Osteoblast (primary cell): ENCODE measurements at regions not wholly inside any gene's neighbourhood (a gene's known extent, or its start where the extent isn't known, plus 50 kb on each side); places are given as distances from the start of the nearest gene placed in this dataset.

Experiments
- DNase-seq: peaks from one replicate; pipeline ENCODE4 v3.0.0; 2011; ENCODE audit warnings: low spot score, mixed read lengths; ENCODE audit not compliant: insufficient read length; ENCODE audit errors: missing footprints
- H2AFZ ChIP-seq: 2 replicates; pipeline ENCODE4 v1.6.0; 2011; ENCODE audit warnings: mild to moderate bottlenecking, low read length
- H3K27ac ChIP-seq: 2 replicates; pipeline ENCODE4 v1.5.1; 2011; ENCODE audit warnings: mild to moderate bottlenecking, low read depth, low read length, moderate library complexity
- H3K27me3 ChIP-seq: 2 replicates; pipeline ENCODE4 v1.6.0; 2012; ENCODE audit warnings: mild to moderate bottlenecking, control low read depth, inconsistent platforms, low read length, moderate library complexity; ENCODE audit not compliant: insufficient read depth
- H3K36me3 ChIP-seq: 2 replicates; pipeline ENCODE4 v1.5.1; 2011; ENCODE audit warnings: mild to moderate bottlenecking, low read length, control low read depth, moderate library complexity; ENCODE audit not compliant: insufficient read depth
- H3K4me1 ChIP-seq: 2 replicates; pipeline ENCODE4 v1.5.1; 2011; ENCODE audit warnings: mild to moderate bottlenecking, low read length, control low read depth, moderate library complexity; ENCODE audit not compliant: insufficient read depth
- H3K4me2 ChIP-seq: 2 replicates; pipeline ENCODE4 v1.6.0; 2011; ENCODE audit warnings: mild to moderate bottlenecking, low read length; ENCODE audit not compliant: insufficient read depth
- H3K4me3 ChIP-seq: fragments of 200-600 bp; sonication (generic); 3 replicates; pipeline ENCODE4 v1.5.1; 2012; ENCODE audit warnings: mild to moderate bottlenecking, low read length, inconsistent platforms; ENCODE audit not compliant: insufficient read depth
- H3K79me2 ChIP-seq: 2 replicates; pipeline ENCODE4 v1.6.0; 2012; ENCODE audit warnings: mild to moderate bottlenecking, low read length, control low read depth, inconsistent platforms; ENCODE audit not compliant: insufficient read depth
- H3K9me3 ChIP-seq: 2 replicates; pipeline ENCODE4 v1.5.1; 2011; ENCODE audit warnings: low read depth, low read length, control low read depth
- H4K20me1 ChIP-seq: 2 replicates; pipeline ENCODE4 v1.6.0; 2012; ENCODE audit warnings: mild to moderate bottlenecking, low read length, control low read depth; ENCODE audit not compliant: insufficient read depth
- CTCF ChIP-seq: IDR thresholded peaks from 2 replicates; pipeline ENCODE4 v1.5.1; 2011; ENCODE audit warnings: mild to moderate bottlenecking, low read depth, low read length, moderate library complexity; ENCODE audit errors: extremely low read depth

DNA sequence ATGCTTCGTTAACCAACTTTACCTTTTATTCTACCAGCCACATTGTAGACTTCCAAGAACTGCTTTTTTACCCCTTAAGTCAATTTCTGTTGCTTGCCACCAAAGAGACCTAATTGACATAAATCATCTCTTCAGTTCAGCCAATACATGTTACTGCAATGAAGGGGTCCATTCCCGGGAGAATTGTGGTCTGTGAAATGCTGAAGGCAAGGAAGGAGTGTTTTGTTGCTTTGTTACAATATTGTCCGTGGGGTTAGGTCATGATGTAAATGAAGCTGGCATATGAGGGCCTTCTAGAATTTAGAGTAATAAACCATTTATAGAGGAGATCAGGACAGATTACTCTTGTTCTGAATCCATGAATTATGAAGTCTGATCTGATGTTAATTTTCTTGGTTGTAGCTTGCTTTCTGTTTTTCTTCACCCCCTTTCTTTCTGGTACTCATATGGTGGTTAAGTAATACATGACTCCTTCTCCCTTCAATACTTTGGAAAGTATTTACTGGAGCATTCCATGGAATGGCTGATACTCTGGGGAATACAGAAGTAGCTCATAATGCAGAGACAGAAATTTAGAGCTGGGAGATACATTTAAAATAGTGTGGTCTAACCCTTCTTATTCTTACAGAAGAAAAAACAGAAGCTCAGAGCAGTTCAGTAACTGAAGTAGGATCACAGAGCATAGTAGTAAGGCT lies 297.0 kb upstream of the CLINT1 start:
- H3K9me3 ChIP-seq: no peaks in the 10 kb centered on the region
- H4K20me1 ChIP-seq: no peaks in the 10 kb centered on the region
- peak; percentile 70 for DNase-seq
- peaks cover 24% of the 10 kb centered on the region for H3K4me1 ChIP-seq
- TF ChIP-seq CTCF: no peak
- peak overlapping the region; percentile 3 for H3K4me2 ChIP-seq
- H2AFZ ChIP-seq: no peak overlapping the region
- no peaks in the 10 kb centered on the region for H3K36me3 ChIP-seq
- H3K4me3 ChIP-seq: no peak overlapping the region
- no peaks in the 10 kb centered on the region for H3K27me3 ChIP-seq
- H3K79me2 ChIP-seq: no peaks in the 10 kb centered on the region
- H3K27ac ChIP-seq: no peak overlapping the region

DNA sequence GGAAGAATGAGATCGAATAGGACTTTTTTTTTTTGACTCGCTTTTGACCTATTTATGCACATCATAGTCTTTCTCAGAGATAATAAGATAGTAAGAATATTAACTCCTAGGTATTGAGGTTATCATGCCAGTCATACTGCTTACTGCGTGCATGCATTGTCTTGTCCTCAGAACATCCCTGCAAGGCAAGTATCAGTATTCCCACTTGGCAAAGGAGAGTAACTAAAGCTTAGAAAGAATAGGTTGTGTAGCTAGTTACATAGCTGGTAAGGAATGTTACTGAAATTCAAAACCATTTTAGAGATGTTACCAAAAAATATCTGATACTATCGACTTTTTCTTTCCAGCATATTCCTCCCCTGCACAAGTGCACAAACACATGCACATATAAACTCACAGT lies 296.1 kb upstream of the CLINT1 start:
- H3K4me3 ChIP-seq: no peak overlapping the region
- H3K79me2 ChIP-seq: no peaks in the 10 kb centered on the region
- no peak for TF ChIP-seq CTCF
- no peak overlapping the region for H3K27ac ChIP-seq
- H3K36me3 ChIP-seq: no peaks in the 10 kb centered on the region
- H3K4me1 ChIP-seq: peaks cover 24% of the 10 kb centered on the region
- DNase-seq: no peak
- no peak overlapping the region for H2AFZ ChIP-seq
- no peak overlapping the region for H3K4me2 ChIP-seq
- H3K9me3 ChIP-seq: no peaks in the 10 kb centered on the region
- no peaks in the 10 kb centered on the region for H4K20me1 ChIP-seq
- H3K27me3 ChIP-seq: no peaks in the 10 kb centered on the region

DNA sequence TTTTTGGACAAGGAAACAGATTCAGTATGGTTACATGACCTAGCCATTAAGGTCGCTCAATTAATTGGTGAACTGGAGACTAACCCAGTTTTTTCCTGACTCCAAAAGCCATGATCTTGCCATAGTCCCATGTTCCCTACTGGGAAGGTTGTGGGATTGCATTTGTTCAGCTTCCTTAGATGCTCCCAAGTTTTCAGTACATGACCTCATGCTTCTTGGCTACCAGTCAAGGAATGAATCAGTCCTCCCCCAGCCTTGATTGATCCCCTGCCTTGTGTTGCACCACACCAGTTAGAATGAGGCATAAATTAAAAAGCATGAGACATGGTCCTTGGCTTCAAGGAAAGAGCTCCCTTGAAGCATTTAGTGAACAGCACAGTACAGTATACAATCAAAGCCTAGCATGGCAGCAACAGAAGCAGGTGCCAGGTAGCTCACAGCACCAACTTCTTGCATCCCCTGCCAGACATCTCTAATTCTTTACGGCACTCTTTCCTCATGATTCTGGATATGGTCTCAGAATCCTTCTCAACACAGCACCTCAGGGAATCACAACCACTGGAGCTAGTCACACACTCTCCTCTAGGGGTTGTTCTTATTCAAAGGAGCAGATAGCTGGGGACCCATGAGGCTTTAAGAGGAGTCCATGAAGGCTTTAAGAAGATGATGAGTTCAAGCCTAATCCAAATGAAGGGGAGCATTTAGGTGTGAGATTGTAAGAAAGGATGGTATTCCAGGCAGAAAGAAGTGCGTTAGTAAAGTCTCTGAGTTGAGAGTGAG lies 295.5 kb upstream of the CLINT1 start:
- Histone ChIP-seq H3K4me1 (peaks cover 24% of the 10 kb centered on the region), H3K36me3 (no peaks in the 10 kb centered on the region), H3K27me3 (no peaks in the 10 kb centered on the region), H3K9me3 (no peaks in the 10 kb centered on the region), H4K20me1 (no peaks in the 10 kb centered on the region), H2AFZ (no peak overlapping the region), H3K27ac (peak overlapping the region; percentile 20), H3K79me2 (no peaks in the 10 kb centered on the region), H3K4me3 (no peak overlapping the region), H3K4me2 (peak overlapping the region; percentile 41)
- no peak for TF ChIP-seq CTCF
- DNase-seq: peak; percentile 84

DNA sequence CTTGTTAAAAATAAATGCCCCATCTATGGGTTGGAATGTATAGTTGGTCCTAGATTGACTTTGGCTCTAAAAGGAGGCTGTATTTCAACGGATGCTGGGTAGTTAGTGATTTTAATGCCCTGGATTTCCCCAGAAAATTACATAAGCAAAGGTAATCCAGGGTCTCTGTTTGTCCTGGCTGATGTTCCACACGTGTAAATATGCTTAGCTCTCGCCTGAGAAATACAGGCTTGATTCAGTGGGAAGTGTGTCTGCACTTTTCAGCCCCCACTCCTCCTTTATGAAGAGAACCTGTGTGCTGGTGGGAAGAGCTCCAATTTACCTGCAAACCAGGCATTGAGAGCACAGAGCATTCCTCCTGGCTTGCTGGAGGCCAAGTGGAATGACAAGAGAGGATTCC lies 294.6 kb upstream of the CLINT1 start:
- DNase-seq: no peak
- no peak overlapping the region for H3K4me3 ChIP-seq
- peaks cover 24% of the 10 kb centered on the region for H3K4me1 ChIP-seq
- no peak overlapping the region for H3K27ac ChIP-seq
- H3K4me2 ChIP-seq: no peak overlapping the region
- no peaks in the 10 kb centered on the region for H3K27me3 ChIP-seq
- H3K9me3 ChIP-seq: no peaks in the 10 kb centered on the region
- H3K79me2 ChIP-seq: no peaks in the 10 kb centered on the region
- no peaks in the 10 kb centered on the region for H3K36me3 ChIP-seq
- H2AFZ ChIP-seq: no peak overlapping the region
- H4K20me1 ChIP-seq: no peaks in the 10 kb centered on the region
- TF ChIP-seq CTCF: no peak
